SK-N-SH treated with all-trans-retinoic acid at 6 μM for 48 hours (cell line): ENCODE measurements at regions not wholly inside any gene's neighbourhood (a gene's known extent, or its start where the extent isn't known, plus 50 kb on each side); places are given as distances from the start of the nearest gene placed in this dataset.

Source experiments
- CSDC2 ChIP-seq: fragments of 250-450 bp; sonication (Bioruptor Pico); IDR thresholded peaks from 2 replicates; pipeline ENCODE4 v1.5.0; 2020; ENCODE audit warnings: mild to moderate bottlenecking, moderate library complexity
- ESRRG ChIP-seq: fragments of 250-450 bp; sonication (Bioruptor Pico); IDR thresholded peaks from 2 replicates; pipeline ENCODE4 v1.6.1; 2021; ENCODE audit warnings: mild to moderate bottlenecking
- PATZ1 ChIP-seq: fragments of 250-450 bp; sonication (Bioruptor Pico); IDR thresholded peaks from 2 replicates; pipeline ENCODE4 v1.8.0; 2020; ENCODE audit warnings: mild to moderate bottlenecking, moderate library complexity, borderline replicate concordance
- SNAI2 ChIP-seq: fragments of 250-450 bp; sonication (Bioruptor Pico); IDR thresholded peaks from 2 replicates; pipeline ENCODE4 v1.5.0; 2020; ENCODE audit warnings: mild to moderate bottlenecking, moderate library complexity
- TCF4 ChIP-seq: fragments of 250-450 bp; sonication (Bioruptor Pico); IDR thresholded peaks from 2 replicates; pipeline ENCODE4 v1.8.0; 2021; ENCODE audit warnings: mild to moderate bottlenecking, moderate library complexity, borderline replicate concordance
- TOX ChIP-seq: fragments of 250-450 bp; sonication (Bioruptor Pico); IDR thresholded peaks from 2 replicates; pipeline ENCODE4 v1.8.0; 2021; ENCODE audit warnings: mild to moderate bottlenecking, moderate library complexity, borderline replicate concordance
- ZFP3 ChIP-seq: fragments of 250-450 bp; sonication (Bioruptor Pico); IDR thresholded peaks from 2 replicates; pipeline ENCODE4 v1.5.0; 2020; ENCODE audit warnings: mild to moderate bottlenecking, moderate library complexity
- ZFP30 ChIP-seq: fragments of 450-650 bp; formaldehyde crosslinking; IDR thresholded peaks from 2 replicates; pipeline ENCODE4 v1.5.0; 2022; ENCODE audit warnings: mild to moderate bottlenecking, moderate library complexity
- ZNF8 ChIP-seq: fragments of 450-650 bp; formaldehyde crosslinking; IDR thresholded peaks from 2 replicates; pipeline ENCODE4 v1.5.0; 2020; ENCODE audit warnings: mild to moderate bottlenecking, moderate library complexity

DNA sequence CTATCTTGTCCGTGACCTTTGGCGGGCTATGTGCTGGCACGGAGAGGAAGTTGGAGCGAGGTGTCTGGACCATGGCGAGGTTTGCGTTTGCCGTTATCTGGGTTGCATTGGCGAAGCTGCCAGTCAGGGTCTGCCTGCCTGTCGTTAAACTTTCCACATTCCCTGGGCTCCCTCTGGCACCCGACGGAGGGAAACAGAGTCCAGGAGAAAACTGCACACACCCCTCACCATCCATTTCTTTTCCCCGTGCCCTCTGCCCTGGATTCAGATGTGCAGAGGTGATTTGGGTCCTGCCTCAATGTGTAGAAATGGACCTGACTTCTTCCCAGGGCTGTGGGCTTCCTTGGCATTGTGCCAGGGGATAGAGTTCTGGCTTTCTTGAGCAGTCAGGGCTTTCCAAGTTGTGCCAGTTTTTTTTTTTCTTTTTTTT is 142.4 kb downstream of the URI1 start:
- TF ChIP-seq ZFP30 = no peak
- TF ChIP-seq TCF4 = no peak
- TF ChIP-seq PATZ1 = no peak
- TF ChIP-seq ZFP3 (CRISPR knock-in tag) = no peak
- TF ChIP-seq SNAI2 (CRISPR knock-in tag) = no peak
- no peak for TF ChIP-seq ESRRG
- no peak for TF ChIP-seq TOX (CRISPR knock-in tag)
- TF ChIP-seq ZNF8 (CRISPR knock-in tag) = no peak
- no peak for TF ChIP-seq CSDC2 (CRISPR knock-in tag)
